ENCODE measurements at regions not wholly inside any gene's neighbourhood (a gene's known extent, or its start where the extent isn't known, plus 50 kb on each side); places are given as distances from the start of the nearest gene placed in this dataset.
"Not testable (repeated sequence)": the region's sequence is repeated elsewhere in the genome, so short reads cannot be mapped to it uniquely, and the experiment has no call there.

DNA sequence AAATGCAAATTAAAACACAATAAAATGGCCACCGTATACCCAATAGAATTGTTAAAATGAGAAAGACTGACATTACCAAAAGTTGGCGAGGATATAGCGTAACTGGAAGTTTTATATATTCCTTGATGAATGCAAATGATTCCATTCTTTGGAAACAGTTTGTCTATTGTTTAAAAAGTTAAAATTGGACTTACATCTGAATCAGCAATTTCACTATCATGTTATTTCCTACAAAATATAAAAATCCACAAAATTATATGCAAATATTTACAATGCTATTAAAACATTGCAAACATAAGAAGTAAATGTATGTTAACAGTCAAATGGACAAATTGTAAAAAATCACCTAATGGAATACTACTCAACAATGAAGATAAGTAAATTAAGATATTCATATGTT is 852.2 kb upstream of the NDST4 start:
- no peaks in the 10 kb centered on the region for H3K79me1 ChIP-seq (ENCODE audit: low read depth in 1 of 2, low read length in 2 of 2)
- WGBS, 2 experiments (ENCODE audit: extremely low coverage in 2 of 2, insufficient read length in 1 of 2) = no CpG with 5 or more reads among the region's 3 CpGs
- H3K4me1 ChIP-seq (ENCODE audit: control insufficient read depth, insufficient read depth, low read length) = no peaks in the 10 kb centered on the region
- no peak overlapping the region for H4K91ac ChIP-seq (ENCODE audit: insufficient read depth, low read depth, low read length)
- H3K27ac ChIP-seq (ENCODE audit: insufficient read depth, low read length) = no peak overlapping the region
- H4K8ac ChIP-seq (ENCODE audit: low read depth in 2 of 2, low read length in 2 of 2) = no peak overlapping the region
- dilution Hi-C loops (cut with HindIII; ENCODE audit: low sequenced_read_pairs, unreplicated experiment) (no loop called here), intact Hi-C loops (cut with micrococcal nuclease) (no loop called here), in situ Hi-C loops (cut with MboI; ENCODE audit: low sequenced_read_pairs) (no loop called here)
- no peak overlapping the region for H2AFZ ChIP-seq (replicated peaks; ENCODE audit: low read length, poor library complexity)
- H3K14ac ChIP-seq (replicated peaks; ENCODE audit: low read depth, low read length) = no peak overlapping the region
- H2BK15ac ChIP-seq (ENCODE audit: low read depth, low read length) = no peak overlapping the region
- H3K23ac ChIP-seq (ENCODE audit: low read depth, low read length) = no peak overlapping the region
- DNase-seq = no peak
- H2BK120ac ChIP-seq (ENCODE audit: low read depth, low read length) = no peak overlapping the region
- no peaks in the 10 kb centered on the region for H3K9me1 ChIP-seq (ENCODE audit: insufficient read depth, low read length)
- H3K4me2 ChIP-seq (ENCODE audit: low read depth, low read length) = no peak overlapping the region
- POLR2A ChIA-PET (ENCODE audit: unreplicated experiment) = no interaction called here
- H3K36me3 ChIP-seq (ENCODE audit: control insufficient read depth, insufficient read depth, low read length) = no peaks in the 10 kb centered on the region
- H4K5ac ChIP-seq (ENCODE audit: low read depth, low read length) = no peak overlapping the region
- no peaks in the 10 kb centered on the region for H3K27me3 ChIP-seq (ENCODE audit: control insufficient read depth, insufficient read depth, low read length)
- no peak overlapping the region for H2AK5ac ChIP-seq (ENCODE audit: low read depth, low read length)
- H3K18ac ChIP-seq (ENCODE audit: low read depth, low read length) = no peak overlapping the region
- CTCF ChIA-PET = no interaction called here
- TF ChIP-seq USF2 (IDR thresholded peaks at IDR 0.05; ENCODE audit: low read depth, low read length) (no peak), MAFK (IDR thresholded peaks at IDR 0.05; ENCODE audit: low read depth, low read length) (peak; percentile 26; the same call in 1 of the 2 replicates)
- no peak overlapping the region for H2BK20ac ChIP-seq (ENCODE audit: low read depth, low read length)
- no peaks in the 10 kb centered on the region for H3K9me3 ChIP-seq (ENCODE audit: control insufficient read depth, insufficient read depth, low read length)
- H3K56ac ChIP-seq (ENCODE audit: extremely low read depth, insufficient read depth, low read length) = no peak overlapping the region
- ATAC-seq (ENCODE audit: low read depth) = no peak
- BruUV-seq (replicated peaks) = no TSS peak
- H2AK9ac ChIP-seq (replicated peaks; ENCODE audit: low read depth, low read length, poor library complexity) = no peak overlapping the region
- no peak overlapping the region for H2BK5ac ChIP-seq (ENCODE audit: low read depth, low read length, poor library complexity, severe bottlenecking)
- H3K4ac ChIP-seq (ENCODE audit: low read depth, low read length) = no peak overlapping the region
- H3K9ac ChIP-seq (ENCODE audit: low read depth, low read length) = no peak overlapping the region
- H4K20me1 ChIP-seq (ENCODE audit: insufficient read depth, low read length) = no peaks in the 10 kb centered on the region
- no peak overlapping the region for H3K4me3 ChIP-seq (ENCODE audit: insufficient read depth, low read depth, low read length)

DNA sequence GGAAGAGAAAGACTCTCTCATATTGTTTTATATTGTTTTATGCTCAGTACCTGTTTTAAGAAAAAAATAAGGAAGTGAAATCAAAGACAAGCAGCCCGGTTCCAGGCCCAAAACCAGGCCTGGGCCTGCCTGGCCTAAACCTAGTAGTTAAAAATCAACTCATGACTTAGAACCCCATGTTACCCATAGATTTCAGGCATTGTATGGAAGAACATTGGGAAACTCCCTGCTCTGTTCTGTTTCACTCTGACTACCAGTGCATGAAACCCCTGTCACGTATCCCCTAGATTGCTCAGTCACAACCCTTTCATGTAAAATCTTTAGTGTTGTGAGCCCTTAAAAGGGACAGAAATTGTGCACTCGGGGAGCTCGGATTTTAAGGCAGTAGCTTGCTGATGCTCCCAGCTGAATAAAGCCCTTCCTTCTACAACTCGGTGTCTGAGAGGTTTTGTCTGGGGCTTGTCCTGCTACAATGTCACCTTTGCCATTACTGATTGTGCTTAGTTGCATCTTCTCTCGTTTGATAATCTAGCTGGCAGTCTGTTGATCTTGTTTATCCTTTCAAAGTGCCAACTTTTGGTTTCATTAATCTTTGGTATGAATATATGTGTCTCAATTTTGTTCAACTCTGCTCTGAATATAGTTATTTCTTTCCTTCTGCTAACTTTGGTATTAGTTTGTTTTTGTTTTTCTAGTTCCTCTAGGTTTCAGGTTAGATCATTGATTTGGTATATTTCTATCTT is 842.8 kb upstream of the NDST4 start:
- H3K9me3 ChIP-seq (ENCODE audit: control insufficient read depth, insufficient read depth, low read length); H2BK20ac ChIP-seq (ENCODE audit: low read depth, low read length); H4K20me1 ChIP-seq (ENCODE audit: insufficient read depth, low read length); H3K36me3 ChIP-seq (ENCODE audit: control insufficient read depth, insufficient read depth, low read length); H2BK15ac ChIP-seq (ENCODE audit: low read depth, low read length); H3K4me2 ChIP-seq (ENCODE audit: low read depth, low read length); H3K4me1 ChIP-seq (ENCODE audit: control insufficient read depth, insufficient read depth, low read length); H3K27ac ChIP-seq (ENCODE audit: insufficient read depth, low read length); ATAC-seq (ENCODE audit: low read depth); H3K9ac ChIP-seq (ENCODE audit: low read depth, low read length); in situ Hi-C loops (cut with MboI; ENCODE audit: low sequenced_read_pairs); H4K5ac ChIP-seq (ENCODE audit: low read depth, low read length); POLR2A ChIA-PET (ENCODE audit: unreplicated experiment); H3K56ac ChIP-seq (ENCODE audit: extremely low read depth, insufficient read depth, low read length); H4K91ac ChIP-seq (ENCODE audit: insufficient read depth, low read depth, low read length); H3K4me3 ChIP-seq (ENCODE audit: insufficient read depth, low read depth, low read length); dilution Hi-C loops (cut with HindIII; ENCODE audit: low sequenced_read_pairs, unreplicated experiment); H3K4ac ChIP-seq (ENCODE audit: low read depth, low read length); DNase-seq; H3K9me1 ChIP-seq (ENCODE audit: insufficient read depth, low read length); H2BK120ac ChIP-seq (ENCODE audit: low read depth, low read length); H2AK9ac ChIP-seq (replicated peaks; ENCODE audit: low read depth, low read length, poor library complexity); H4K8ac ChIP-seq (ENCODE audit: low read depth in 2 of 2, low read length in 2 of 2); H3K18ac ChIP-seq (ENCODE audit: low read depth, low read length); CTCF ChIA-PET; intact Hi-C loops (cut with micrococcal nuclease); H3K27me3 ChIP-seq (ENCODE audit: control insufficient read depth, insufficient read depth, low read length); BruUV-seq (replicated peaks); H3K14ac ChIP-seq (replicated peaks; ENCODE audit: low read depth, low read length); H2AK5ac ChIP-seq (ENCODE audit: low read depth, low read length); H2BK5ac ChIP-seq (ENCODE audit: low read depth, low read length, poor library complexity, severe bottlenecking); H3K79me1 ChIP-seq (ENCODE audit: low read depth in 1 of 2, low read length in 2 of 2); H3K23ac ChIP-seq (ENCODE audit: low read depth, low read length); H2AFZ ChIP-seq (replicated peaks; ENCODE audit: low read length, poor library complexity): not testable (repeated sequence)
- WGBS, 2 experiments (ENCODE audit: extremely low coverage in 2 of 2, insufficient read length in 1 of 2) = no CpG with 5 or more reads among the region's 6 CpGs

Data from IMR-90 (cell line).